Adrenal gland (tissue), 5 donors: ENCODE measurements at regions not wholly inside any gene's neighbourhood (a gene's known extent, or its start where the extent isn't known, plus 50 kb on each side); places are given as distances from the start of the nearest gene placed in this dataset.
"Not testable (repeated sequence)": the region's sequence is repeated elsewhere in the genome, so short reads cannot be mapped to it uniquely, and the experiment has no call there.

Experiments used
- CTCF ChIP-seq, 6 experiments: fragments of 450-650 bp in 4 of 6; fragments of 200-600 bp in 2 of 6; sonication (generic) in 1 of 6; IDR thresholded peaks; 1 replicate in 5 of 6; 2 replicates in 1 of 6; pipeline versions ENCODE4 v1.5.1 to v1.8.0; 2016 to 2021; ENCODE audit warnings: antibody characterized with exemption in 6 of 6, mild to moderate bottlenecking in 2 of 6, moderate library complexity in 1 of 6
- POLR2A ChIP-seq, 2 donors: fragments of 450-650 bp; IDR thresholded peaks; one replicate each; pipeline ENCODE4 v1.6.1; 2017; ENCODE audit warnings: antibody characterized with exemption in 2 of 2, mild to moderate bottlenecking in 2 of 2, moderate library complexity in 1 of 2
- donor health status: DM: no; HTN: no; CAD: no.

- TF ChIP-seq CTCF, POLR2A (IDR thresholded peaks at IDR 0.05): not testable (repeated sequence)
Observed at GRCh38 chr9:38498551-38498950, 74.3 kb upstream of the IGFBPL1 start.
